HepG2 (cell line): ENCODE measurements at regions not wholly inside any gene's neighbourhood (a gene's known extent, or its start where the extent isn't known, plus 50 kb on each side); places are given as distances from the start of the nearest gene placed in this dataset.
A peak's percentile ranks its signal among the peaks of the same experiment; 100 is the strongest.

Experiments
- ATAC-seq: fragments of 200-7000 bp; cut with Tn5 transposase; 3 replicates; pipeline ENCODE4 v1.9.1; 2020; ENCODE audit warnings: mild to moderate bottlenecking, moderate library complexity
- BruUV-seq: library from RNA; stranded (reverse); fragments of 400-500 nt; replicated peaks from 2 replicates; lab custom pipeline; 2021; lab: Mats Ljungman, UMichigan
- CTCF ChIA-PET: fragments of 300-600 bp; formaldehyde crosslinking; extraction: SDS; loops from one replicate; lab custom pipeline; 2021; ENCODE audit warnings: low total read pairs, inconsistent platforms, low intra/inter-chr PET ratio; lab: Yijun Ruan, JAX
- POLR2A ChIA-PET: fragments of 350-600 bp; sonication (Branson Sonifier 250); formaldehyde crosslinking; loops from one replicate; lab custom pipeline; 2020; ENCODE audit warnings: antibody characterized with exemption, inconsistent platforms; lab: Yijun Ruan, JAX
- DNase-seq: peaks from one replicate; pipeline ENCODE4 v3.0.0-alpha.2; 2015; ENCODE audit warnings: low spot score
- FAIRE-seq: peaks from 3 replicates; lab custom pipeline; 2011; peaks lifted over from hg19 to GRCh38; lab: Jason Lieb, UNC
- H2AFZ ChIP-seq: one replicate; pipeline ENCODE4 v1.6.1; 2011; ENCODE audit warnings: low read length, inconsistent platforms
- H3K27ac ChIP-seq: fragments of 300-600 bp; 3 replicates; pipeline ENCODE4 v1.8.0; 2011; ENCODE audit warnings: mixed run types, mild to moderate bottlenecking, mixed read lengths, low read length, inconsistent platforms; ENCODE audit not compliant: insufficient read depth; ENCODE audit errors: extremely low read length
- H3K27me3 ChIP-seq, 2 experiments: fragments of 200-600 bp in 1 of 2; 2 replicates in 1 of 2; 3 replicates in 1 of 2; pipeline versions ENCODE4 v1.6.0 to v1.8.0; 2011; ENCODE audit warnings: low read length in 2 of 2, mild to moderate bottlenecking in 2 of 2, moderate library complexity in 2 of 2, inconsistent platforms in 1 of 2; ENCODE audit not compliant: insufficient read depth in 2 of 2, control insufficient read depth in 1 of 2
- H3K36me3 ChIP-seq, 2 experiments: fragments of 200-600 bp in 1 of 2; replicated peaks in 1 of 2; 2 replicates in 1 of 2; 3 replicates in 1 of 2; pipeline versions ENCODE4 v1.5.1 to v1.8.0; 2011; ENCODE audit warnings: low read length in 2 of 2, inconsistent platforms in 1 of 2; ENCODE audit not compliant: insufficient read depth in 2 of 2, control insufficient read depth in 1 of 2
- H3K4me1 ChIP-seq: 2 replicates; pipeline ENCODE4 v1.5.1; 2012; ENCODE audit warnings: low read length, inconsistent platforms; ENCODE audit not compliant: insufficient read depth
- H3K4me2 ChIP-seq: 2 replicates; pipeline ENCODE4 v1.6.0; 2011; ENCODE audit warnings: low read depth, low read length, inconsistent platforms
- H3K4me3 ChIP-seq, 3 experiments: fragments of 200-600 bp in 1 of 3; sonication (generic), shearing (Covaris generic) in 1 of 3; replicated peaks in 1 of 3; 2 replicates each; pipeline ENCODE4 v1.5.1; 2011 to 2016; ENCODE audit warnings: low read length in 3 of 3, inconsistent platforms in 2 of 3, low read depth in 2 of 3, mild to moderate bottlenecking in 2 of 3, control low read depth in 1 of 3, mixed read lengths in 1 of 3; ENCODE audit not compliant: insufficient read depth in 1 of 3
- H3K79me2 ChIP-seq: one replicate; pipeline ENCODE4 v1.6.1; 2011; ENCODE audit warnings: low read length, inconsistent platforms; ENCODE audit not compliant: insufficient read depth
- H3K9ac ChIP-seq: 2 replicates; pipeline ENCODE4 v1.6.0; 2011; ENCODE audit warnings: mild to moderate bottlenecking, low read depth, low read length, inconsistent platforms; ENCODE audit not compliant: insufficient read depth
- H3K9me3 ChIP-seq: 2 replicates; pipeline ENCODE4 v1.5.1; 2012; ENCODE audit warnings: mild to moderate bottlenecking, low read length
- H4K20me1 ChIP-seq: 2 replicates; pipeline ENCODE4 v1.6.0; 2011; ENCODE audit warnings: inconsistent platforms, mild to moderate bottlenecking, low read length, moderate library complexity; ENCODE audit not compliant: insufficient read depth
- ARNT ChIP-seq: fragments of 450-650 bp; IDR thresholded peaks from 2 replicates; pipeline ENCODE4 v1.6.1; 2017
- GRHL1 ChIP-seq: sonication (generic); formaldehyde crosslinking; conservative IDR thresholded peaks from 2 replicates; pipeline ENCODE4 v1.8.0; 2022; ENCODE audit warnings: missing genetic modification reagents
- NFKBIZ ChIP-seq: IDR thresholded peaks from 2 replicates; pipeline ENCODE4 v1.6.1; 2018; ENCODE audit warnings: missing genetic modification reagents, missing compliant biosample characterization
- PAX8 ChIP-seq: sonication (generic); formaldehyde crosslinking; IDR thresholded peaks from 2 replicates; pipeline ENCODE4 v1.8.0; 2022; ENCODE audit warnings: mild to moderate bottlenecking, missing genetic modification reagents, borderline replicate concordance
- ZKSCAN8 ChIP-seq: IDR thresholded peaks from 2 replicates; pipeline ENCODE4 v1.6.1; 2016; ENCODE audit warnings: borderline replicate concordance, missing genetic modification reagents, missing compliant biosample characterization
- ZNF501 ChIP-seq: sonication (generic); formaldehyde crosslinking; IDR thresholded peaks from 2 replicates; pipeline ENCODE4 v1.5.1; 2020; ENCODE audit warnings: mild to moderate bottlenecking, moderate library complexity, missing genetic modification reagents
- ZNF577 ChIP-seq: sonication (generic); formaldehyde crosslinking; IDR thresholded peaks from 2 replicates; pipeline ENCODE4 v1.4.0; 2020; ENCODE audit warnings: mild to moderate bottlenecking, low read depth, missing genetic modification reagents, borderline replicate concordance
- ZNF652 ChIP-seq: IDR thresholded peaks from 2 replicates; pipeline ENCODE4 v1.6.1; 2016; ENCODE audit warnings: low read depth, borderline replicate concordance
- ZNF772 ChIP-seq: sonication (generic); formaldehyde crosslinking; IDR thresholded peaks from 2 replicates; pipeline ENCODE4 v1.5.0; 2020; ENCODE audit warnings: mild to moderate bottlenecking, missing genetic modification reagents
- WGBS: methylation state at CpG from one replicate; pipeline ENCODE4 v1.1.6; 2017; ENCODE audit warnings: low lambda C conversion rate; 5-methylcytosine and 5-hydroxymethylcytosine counted together
- in situ Hi-C: cut with HindIII; loops from 2 replicates; pipeline ENCODE4 v1.10.0; 2017; ENCODE audit warnings: low pct_unique_long_range_greater_than_20kb; ENCODE audit not compliant: extremely low pct_ligation_motif_present
- intact Hi-C: fragments of 100-400 bp; cut with micrococcal nuclease; formaldehyde crosslinking; loops from one replicate; pipeline ENCODE4 v1.10.0; 2022; ENCODE audit not compliant: unreplicated experiment

DNA sequence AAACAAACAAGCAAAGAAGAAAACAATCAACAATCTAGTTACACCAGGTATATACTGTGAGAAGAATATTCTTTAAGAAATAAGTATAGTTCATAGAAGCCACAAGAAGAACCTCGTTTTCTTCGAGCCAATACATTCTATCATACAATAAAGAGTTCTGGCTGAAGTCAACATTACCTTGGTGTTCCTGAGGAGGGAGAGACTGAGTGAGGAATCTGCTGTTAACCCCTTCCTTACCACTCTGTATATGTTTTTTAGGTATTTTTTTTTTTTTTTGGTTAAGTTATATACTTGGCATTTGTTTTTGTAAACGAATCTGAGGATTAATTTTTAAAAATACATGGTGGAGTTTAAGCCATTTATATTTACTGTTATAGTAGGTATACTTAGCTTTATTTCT is 412.5 kb downstream of the NUP35 start:
- TF ChIP-seq ZNF577 (CRISPR knock-in tag) (no peak), PAX8 (CRISPR knock-in tag) (no peak), ARNT (no peak), ZKSCAN8 (CRISPR knock-in tag) (no peak), ZNF652 (CRISPR knock-in tag) (peak; percentile 70), GRHL1 (CRISPR knock-in tag) (no peak), ZNF772 (CRISPR knock-in tag) (no peak), ZNF501 (CRISPR knock-in tag) (no peak), NFKBIZ (CRISPR knock-in tag) (no peak)
- TF ChIP-seq, all 625 proteins: peak for 1
- no peaks in the 10 kb centered on the region for H3K27me3 ChIP-seq
- no peaks in the 10 kb centered on the region for H3K4me1 ChIP-seq
- CTCF ChIA-PET = no interaction called here
- no peaks in the 10 kb centered on the region for H4K20me1 ChIP-seq
- intact Hi-C loops (no loop called here), in situ Hi-C loops (no loop called here)
- POLR2A ChIA-PET = no interaction called here
- H3K79me2 ChIP-seq = no peaks in the 10 kb centered on the region
- H3K27ac ChIP-seq = no peak overlapping the region
- DNase-seq (no peak), ATAC-seq (no peak), FAIRE-seq (no peak)
- no peak overlapping the region for H3K4me3 ChIP-seq
- no peaks in the 10 kb centered on the region for H3K36me3 ChIP-seq
- BruUV-seq = no TSS peak
- no peak overlapping the region for H3K4me2 ChIP-seq
- no peak overlapping the region for H2AFZ ChIP-seq
- no peaks in the 10 kb centered on the region for H3K9me3 ChIP-seq
- H3K9ac ChIP-seq = no peak overlapping the region
- 8% methylated on average over 3 of the region's 3 CpGs for WGBS
